OCI-LY7 (cell line): ENCODE measurements at regions not wholly inside any gene's neighbourhood (a gene's known extent, or its start where the extent isn't known, plus 50 kb on each side); places are given as distances from the start of the nearest gene placed in this dataset.

Experiments
- EZH2phosphoT487 ChIP-seq: fragments of 200-600 bp; sonication (generic); IDR thresholded peaks from 2 replicates; pipeline ENCODE4 v1.6.1; 2018; ENCODE audit warnings: low read depth, borderline replicate concordance, mild to moderate bottlenecking, mixed run types, antibody characterized with exemption, low read length, moderate library complexity, mixed read lengths
- TF ChIP-seq, protein P1 (sequence below): fragments of 200-600 bp; sonication (generic); conservative IDR thresholded peaks from 2 replicates; pipeline ENCODE4 v1.5.1; 2014; ENCODE audit warnings: mild to moderate bottlenecking, antibody characterized with exemption, low read length, moderate library complexity, mixed read lengths

DNA sequence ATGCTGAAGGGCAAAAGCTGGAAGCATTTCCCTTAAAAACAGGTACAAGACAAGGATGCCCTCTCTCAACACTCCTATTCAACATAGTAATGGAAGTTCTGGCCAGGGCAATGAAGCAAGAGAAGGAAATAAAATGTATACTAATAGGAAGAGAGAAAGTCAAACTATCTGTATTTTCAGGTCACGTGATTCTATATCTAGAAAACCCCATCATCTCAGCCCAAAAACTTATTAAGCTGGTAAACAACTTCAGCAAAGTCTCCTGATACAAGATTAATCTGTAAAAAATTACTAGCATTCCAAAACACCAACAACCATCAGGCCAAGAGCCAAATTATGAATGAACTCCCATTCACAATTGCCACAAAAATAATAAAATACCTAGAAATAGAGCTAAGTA lies 213.2 kb upstream of the CNTNAP5 start:
- TF ChIP-seq, protein P1, sequence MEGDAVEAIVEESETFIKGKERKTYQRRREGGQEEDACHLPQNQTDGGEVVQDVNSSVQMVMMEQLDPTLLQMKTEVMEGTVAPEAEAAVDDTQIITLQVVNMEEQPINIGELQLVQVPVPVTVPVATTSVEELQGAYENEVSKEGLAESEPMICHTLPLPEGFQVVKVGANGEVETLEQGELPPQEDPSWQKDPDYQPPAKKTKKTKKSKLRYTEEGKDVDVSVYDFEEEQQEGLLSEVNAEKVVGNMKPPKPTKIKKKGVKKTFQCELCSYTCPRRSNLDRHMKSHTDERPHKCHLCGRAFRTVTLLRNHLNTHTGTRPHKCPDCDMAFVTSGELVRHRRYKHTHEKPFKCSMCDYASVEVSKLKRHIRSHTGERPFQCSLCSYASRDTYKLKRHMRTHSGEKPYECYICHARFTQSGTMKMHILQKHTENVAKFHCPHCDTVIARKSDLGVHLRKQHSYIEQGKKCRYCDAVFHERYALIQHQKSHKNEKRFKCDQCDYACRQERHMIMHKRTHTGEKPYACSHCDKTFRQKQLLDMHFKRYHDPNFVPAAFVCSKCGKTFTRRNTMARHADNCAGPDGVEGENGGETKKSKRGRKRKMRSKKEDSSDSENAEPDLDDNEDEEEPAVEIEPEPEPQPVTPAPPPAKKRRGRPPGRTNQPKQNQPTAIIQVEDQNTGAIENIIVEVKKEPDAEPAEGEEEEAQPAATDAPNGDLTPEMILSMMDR = no peak
- no peak for TF ChIP-seq EZH2phosphoT487
